ENCODE measurements at regions not wholly inside any gene's neighbourhood (a gene's known extent, or its start where the extent isn't known, plus 50 kb on each side); places are given as distances from the start of the nearest gene placed in this dataset.

- DNase-seq = peak; percentile 90
Measured at GRCh38 chr2:180656455-180656847, 324.0 kb upstream of the UBE2E3 start.

DNA sequence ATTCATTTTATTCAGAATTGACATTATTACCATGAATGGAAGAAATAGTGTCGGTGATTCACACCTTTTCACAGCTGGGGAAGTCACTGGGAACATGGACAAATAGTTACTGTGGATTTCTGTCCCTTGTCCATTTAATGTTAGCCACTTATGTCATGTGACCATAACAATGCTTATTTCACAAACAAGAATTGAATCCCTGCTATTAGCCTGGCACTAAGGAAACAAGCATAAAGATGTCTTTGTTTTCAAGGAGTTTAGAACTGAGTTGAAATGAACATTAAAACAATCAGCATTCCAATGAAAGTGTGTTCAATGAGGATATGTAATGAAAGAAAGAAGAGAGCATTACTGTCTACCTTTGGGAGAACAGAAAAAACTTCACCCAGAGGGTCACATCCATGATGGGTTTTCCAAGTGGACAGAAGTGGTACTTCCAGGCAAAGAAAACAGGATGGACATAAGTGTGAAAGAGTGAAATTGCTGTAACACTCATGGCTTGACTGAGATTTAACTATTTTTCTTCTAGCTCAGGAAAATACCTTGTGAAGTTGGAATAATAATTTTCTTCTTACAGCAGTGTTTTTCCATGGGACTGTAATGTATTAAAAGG lies 324.5 kb upstream of the UBE2E3 start:
- peak; percentile 61 for DNase-seq

- DNase-seq = peak; percentile 34
Measured at GRCh38 chr2:180655393-180655792, 325.0 kb upstream of the UBE2E3 start.

DNA sequence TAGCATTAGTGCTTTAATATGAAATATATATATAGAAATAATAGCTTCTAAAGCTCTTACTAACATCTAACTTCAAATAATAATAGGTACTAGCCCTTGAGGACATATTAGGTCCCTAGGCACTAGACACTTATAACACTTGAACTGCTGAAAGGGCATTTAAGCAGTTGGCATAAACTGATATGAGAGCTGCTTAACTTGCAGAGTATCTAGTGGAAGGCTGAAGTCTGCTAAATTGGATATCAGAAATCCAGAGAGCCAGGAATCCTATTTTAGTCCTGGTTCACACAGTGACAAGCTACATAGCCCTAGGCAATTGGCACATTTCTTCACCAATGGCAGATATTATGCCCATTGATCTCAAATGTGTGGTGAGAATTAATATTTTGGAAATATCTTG lies 326.9 kb upstream of the UBE2E3 start:
- DNase-seq = no peak

GRCh38 chr2:180652794-180653193 lies 327.6 kb upstream of the UBE2E3 start:
- DNase-seq = no peak

DNA sequence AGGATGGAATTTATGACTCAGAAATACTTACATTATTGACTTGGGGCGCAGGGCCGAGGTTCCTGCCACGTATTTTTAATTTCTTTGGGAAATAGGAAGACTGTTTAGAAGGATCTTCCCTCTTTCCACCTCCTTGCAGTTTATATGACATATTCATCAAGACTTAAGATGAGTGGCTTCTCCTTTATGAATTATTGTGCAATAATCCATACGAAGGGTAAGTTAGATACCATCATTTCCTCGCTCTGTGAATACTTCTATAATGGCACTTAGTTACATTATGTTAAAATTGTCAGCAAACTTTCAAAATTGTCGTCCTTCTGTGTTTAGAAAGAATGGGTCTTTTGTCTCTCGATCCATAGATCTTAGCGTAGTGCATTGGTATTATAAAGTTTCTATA lies 328.8 kb upstream of the UBE2E3 start:
- no peak for DNase-seq

GRCh38 chr2:180647621-180648020 lies 332.8 kb upstream of the UBE2E3 start:
- no peak for DNase-seq

DNA sequence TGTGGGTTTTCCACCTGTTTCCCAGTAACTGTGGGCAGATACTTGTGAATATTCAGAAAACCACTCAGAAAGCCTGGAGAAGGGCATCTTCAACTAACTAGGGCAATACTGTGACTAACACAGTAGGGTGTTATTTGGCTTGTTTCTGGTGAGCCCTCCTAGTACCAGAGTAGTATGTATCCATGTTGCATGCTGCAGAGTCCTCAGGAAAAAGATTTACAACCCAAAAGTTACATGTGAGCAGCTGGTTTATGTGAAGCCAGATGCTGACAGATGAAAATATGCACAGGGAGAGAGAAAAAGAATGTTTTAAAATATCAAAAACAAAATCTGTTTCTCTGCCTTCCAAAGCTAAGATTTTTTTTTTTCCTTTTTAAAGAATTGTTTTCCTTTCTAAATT lies 333.2 kb upstream of the UBE2E3 start:
- DNase-seq = no peak

DNA sequence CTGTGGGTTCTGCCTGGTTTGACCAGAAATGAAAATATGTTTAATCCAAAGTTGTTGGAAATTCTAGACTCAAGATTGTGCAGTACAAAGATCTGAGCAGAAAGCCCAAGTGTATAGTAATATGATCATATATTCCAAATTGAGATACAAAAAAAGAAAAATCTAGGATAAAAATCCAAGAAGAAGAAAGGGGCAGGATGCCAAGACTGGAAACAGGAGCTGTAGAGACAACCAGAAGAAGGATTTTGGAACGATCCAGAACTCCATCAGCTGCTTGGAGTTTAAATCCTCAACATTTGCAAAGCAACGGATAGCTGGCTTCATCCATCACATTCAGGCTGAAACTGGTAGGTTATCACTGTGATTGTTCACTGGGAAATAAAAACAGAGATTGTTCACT lies 333.6 kb upstream of the UBE2E3 start:
- no peak for DNase-seq

DNA sequence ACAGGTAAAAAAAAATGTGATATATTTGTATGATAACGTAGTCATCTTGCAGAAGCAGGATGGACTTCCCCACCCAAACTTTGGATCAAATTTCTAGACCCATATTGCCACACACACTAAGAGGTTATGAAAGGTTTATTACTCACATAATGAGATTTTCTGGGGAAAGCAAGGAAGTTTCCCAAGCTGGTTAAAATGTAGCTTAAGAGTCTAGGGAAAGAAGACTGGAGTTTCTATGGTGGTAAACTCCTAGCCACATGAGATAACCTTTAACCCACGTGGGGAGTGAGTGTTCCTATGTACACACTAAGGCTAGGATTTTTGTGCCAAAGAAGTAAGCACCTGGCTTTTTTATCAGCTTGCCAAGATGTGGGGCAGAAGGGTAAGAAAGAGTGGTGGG lies 335.7 kb upstream of the UBE2E3 start:
- DNase-seq = no peak

GRCh38 chr2:180630756-180631155 lies 349.6 kb upstream of the UBE2E3 start:
- DNase-seq = no peak

- no peak for DNase-seq
Measured at GRCh38 chr2:180625006-180625844, 355.2 kb upstream of the UBE2E3 start.

- DNase-seq = no peak
Measured at GRCh38 chr2:180621941-180622918, 358.2 kb upstream of the UBE2E3 start.

DNA sequence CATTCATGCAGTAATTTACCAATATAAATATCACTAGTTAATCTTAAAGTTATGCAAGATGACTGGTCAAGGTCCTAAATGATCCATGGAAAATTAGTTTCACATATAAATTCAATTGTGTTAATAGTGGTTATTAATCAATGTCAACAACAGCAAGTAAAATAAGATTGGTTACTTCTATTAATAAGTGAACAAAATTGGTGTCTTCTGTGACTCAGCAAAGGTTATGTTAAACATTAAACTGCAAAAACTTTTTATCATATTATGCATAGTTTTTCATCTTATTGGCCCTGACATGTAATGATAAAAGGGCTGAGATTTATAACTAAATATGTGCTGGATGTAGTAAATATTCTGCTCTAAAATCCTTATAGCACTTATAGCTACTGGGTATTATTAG lies 359.0 kb upstream of the UBE2E3 start:
- no peak for DNase-seq

DNA sequence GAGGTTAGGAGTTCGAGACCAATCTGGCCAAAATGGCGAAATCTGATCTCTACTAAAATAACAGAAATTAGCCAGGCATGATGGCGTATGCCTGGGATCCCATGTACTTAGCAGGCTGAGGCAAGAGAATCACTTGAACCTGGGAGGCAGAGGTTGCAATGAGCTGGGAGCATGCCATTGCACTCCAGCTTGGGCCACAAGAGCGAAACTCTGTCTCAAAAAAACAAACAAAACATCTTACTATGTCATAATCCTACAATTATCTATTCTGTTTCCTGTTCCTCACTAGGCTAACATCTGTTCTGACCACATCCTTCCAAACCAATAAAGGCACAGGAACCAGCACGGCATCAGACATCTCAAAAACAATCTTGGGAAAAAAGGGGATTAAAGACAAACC lies 361.8 kb upstream of the UBE2E3 start:
- DNase-seq = no peak

- no peak for DNase-seq
Measured at GRCh38 chr2:180614776-180615175, 365.6 kb upstream of the UBE2E3 start.

DNA sequence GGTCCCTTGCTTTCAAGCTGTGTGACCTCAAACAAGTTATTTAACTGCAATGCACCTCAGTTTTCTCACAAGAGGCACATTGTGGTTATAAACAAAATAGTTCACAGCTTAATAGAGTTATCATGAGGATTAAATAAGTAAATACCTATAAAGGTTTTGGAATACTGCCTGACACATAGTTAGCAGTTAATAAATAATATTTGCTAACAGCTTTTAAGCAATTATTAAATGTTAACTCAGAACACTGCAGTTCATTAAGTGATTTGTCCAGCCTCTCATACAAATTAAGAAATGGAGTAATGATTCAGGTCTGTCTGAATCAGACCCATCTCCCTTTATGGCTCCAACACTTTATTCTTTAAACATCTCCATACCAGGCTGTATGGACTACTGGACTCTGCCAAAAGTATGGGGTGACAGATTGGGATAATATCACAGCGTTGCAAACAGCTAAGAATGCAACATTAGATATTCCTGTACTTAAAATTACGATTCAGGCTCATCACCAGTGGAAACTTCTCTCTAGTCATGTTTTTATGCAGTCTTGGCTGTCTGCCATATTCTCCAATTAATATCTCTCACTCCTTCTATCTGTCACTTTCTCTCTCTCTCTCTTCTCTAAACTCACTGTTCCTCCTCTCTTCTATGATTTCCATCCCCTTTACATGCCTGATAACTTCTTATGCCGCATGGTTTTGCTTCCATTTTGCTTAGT lies 370.6 kb upstream of the UBE2E3 start:
- DNase-seq = no peak

DNA sequence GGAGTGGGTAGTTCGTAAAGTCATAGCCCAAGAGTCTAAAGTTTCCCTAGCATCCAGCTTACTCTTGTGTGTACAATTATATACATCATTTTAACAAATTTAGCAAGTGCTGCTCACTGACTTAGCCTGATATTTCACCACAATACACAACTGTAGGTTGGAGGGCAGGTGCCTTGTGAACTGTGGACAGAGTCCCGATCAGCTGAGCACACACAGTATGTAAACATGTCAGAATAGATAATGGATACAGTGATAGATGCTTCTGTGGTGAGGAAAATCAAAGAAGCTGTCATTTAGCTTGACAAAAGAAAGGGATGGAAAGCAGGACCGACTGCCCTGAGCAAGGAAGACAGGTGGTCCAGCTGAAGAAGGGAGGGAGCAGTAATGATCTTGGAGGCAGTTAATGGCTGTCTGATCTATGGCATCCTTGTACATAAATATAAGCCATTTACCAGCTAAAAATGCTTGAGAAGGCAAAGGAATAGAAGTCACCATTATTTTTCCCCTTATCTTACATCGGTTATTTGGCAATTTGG lies 372.8 kb upstream of the UBE2E3 start:
- DNase-seq = peak; percentile 95

GRCh38 chr2:180604077-180604476 lies 376.3 kb upstream of the UBE2E3 start:
- peak; percentile 74 for DNase-seq

- no peak for DNase-seq
Measured at GRCh38 chr2:180601016-180601415, 379.4 kb upstream of the UBE2E3 start.

- no peak for DNase-seq
Measured at GRCh38 chr2:180599804-180600203, 380.6 kb upstream of the UBE2E3 start.

- DNase-seq = no peak
Measured at GRCh38 chr2:180597179-180597578, 383.2 kb upstream of the UBE2E3 start.

DNA sequence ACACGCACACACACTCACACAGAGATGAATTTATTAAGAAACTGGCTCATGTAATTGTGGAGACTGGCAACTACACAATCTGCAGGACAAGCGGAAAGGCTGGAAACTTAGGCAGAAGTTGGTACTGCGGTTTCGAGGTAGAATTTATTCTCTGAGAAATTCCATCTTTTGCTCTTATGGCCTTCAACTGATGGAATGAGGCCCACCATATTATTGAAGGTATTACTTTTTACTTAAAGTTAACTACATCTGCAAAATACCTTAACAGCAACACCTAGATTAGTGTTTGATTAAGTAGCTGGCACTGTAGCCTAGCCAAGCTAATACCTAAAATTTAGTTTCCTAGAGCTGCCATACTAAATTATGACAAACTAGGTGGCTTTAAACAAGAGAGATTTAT lies 384.0 kb upstream of the UBE2E3 start:
- no peak for DNase-seq
